ENCODE measurements at regions not wholly inside any gene's neighbourhood (a gene's known extent, or its start where the extent isn't known, plus 50 kb on each side); places are given as distances from the start of the nearest gene placed in this dataset.

DNA sequence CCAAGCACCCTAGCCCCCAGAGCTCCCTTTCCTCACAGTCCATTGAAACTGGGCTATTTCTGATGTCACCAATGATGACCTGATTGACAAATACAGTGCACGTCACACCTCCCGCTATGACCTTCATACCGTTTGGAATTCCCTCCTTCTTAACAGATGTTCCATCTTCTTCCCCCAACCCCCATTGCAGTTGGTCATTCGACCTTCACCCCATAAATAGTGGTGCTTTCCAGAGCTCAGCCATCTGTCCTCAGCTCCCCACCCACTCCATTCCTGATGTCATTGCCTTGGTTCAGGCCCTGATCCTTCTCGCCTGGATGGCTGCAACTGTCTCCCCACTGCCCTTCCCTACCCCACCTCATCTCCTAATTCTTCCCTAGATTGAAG lies 198.5 kb downstream of the SOD2 start:
- no peaks in the 10 kb centered on the region for H3K36me3 ChIP-seq (replicated peaks; ENCODE audit: insufficient read depth, low read depth)
- DNase-seq (ENCODE audit: low spot score): no peak
- no peaks in the 10 kb centered on the region for H3K9me2 ChIP-seq (replicated peaks; ENCODE audit: insufficient read depth)
- no peak for TF ChIP-seq EZH2 (IDR thresholded peaks at IDR 0.05; ENCODE audit: borderline replicate concordance)
- TF ChIP-seq, protein P1, sequence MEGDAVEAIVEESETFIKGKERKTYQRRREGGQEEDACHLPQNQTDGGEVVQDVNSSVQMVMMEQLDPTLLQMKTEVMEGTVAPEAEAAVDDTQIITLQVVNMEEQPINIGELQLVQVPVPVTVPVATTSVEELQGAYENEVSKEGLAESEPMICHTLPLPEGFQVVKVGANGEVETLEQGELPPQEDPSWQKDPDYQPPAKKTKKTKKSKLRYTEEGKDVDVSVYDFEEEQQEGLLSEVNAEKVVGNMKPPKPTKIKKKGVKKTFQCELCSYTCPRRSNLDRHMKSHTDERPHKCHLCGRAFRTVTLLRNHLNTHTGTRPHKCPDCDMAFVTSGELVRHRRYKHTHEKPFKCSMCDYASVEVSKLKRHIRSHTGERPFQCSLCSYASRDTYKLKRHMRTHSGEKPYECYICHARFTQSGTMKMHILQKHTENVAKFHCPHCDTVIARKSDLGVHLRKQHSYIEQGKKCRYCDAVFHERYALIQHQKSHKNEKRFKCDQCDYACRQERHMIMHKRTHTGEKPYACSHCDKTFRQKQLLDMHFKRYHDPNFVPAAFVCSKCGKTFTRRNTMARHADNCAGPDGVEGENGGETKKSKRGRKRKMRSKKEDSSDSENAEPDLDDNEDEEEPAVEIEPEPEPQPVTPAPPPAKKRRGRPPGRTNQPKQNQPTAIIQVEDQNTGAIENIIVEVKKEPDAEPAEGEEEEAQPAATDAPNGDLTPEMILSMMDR (IDR thresholded peaks at IDR 0.05; ENCODE audit: poor library complexity): no peak
- no peak for TF ChIP-seq EZH2phosphoT487 (IDR thresholded peaks at IDR 0.05; ENCODE audit: low read depth, severe bottlenecking, unreplicated experiment)
- H2AFZ ChIP-seq: no peak overlapping the region
- H4K20me1 ChIP-seq (ENCODE audit: insufficient read depth, poor library complexity, severe bottlenecking): no peaks in the 10 kb centered on the region
- no peaks in the 10 kb centered on the region for H3K9me3 ChIP-seq (ENCODE audit: low read depth)
- WGBS (ENCODE audit: low lambda C conversion rate, missing lambda C conversion rate): 87% methylated on average over 5 of the region's 5 CpGs
- H3K4me2 ChIP-seq: no peak overlapping the region
- no peak overlapping the region for H3K27ac ChIP-seq
- no peaks in the 10 kb centered on the region for H3K4me1 ChIP-seq (ENCODE audit: insufficient read depth)
- H3K27me3 ChIP-seq: no peaks in the 10 kb centered on the region
- H3K79me2 ChIP-seq: no peaks in the 10 kb centered on the region
- H3K4me3 ChIP-seq: no peak overlapping the region

DNA sequence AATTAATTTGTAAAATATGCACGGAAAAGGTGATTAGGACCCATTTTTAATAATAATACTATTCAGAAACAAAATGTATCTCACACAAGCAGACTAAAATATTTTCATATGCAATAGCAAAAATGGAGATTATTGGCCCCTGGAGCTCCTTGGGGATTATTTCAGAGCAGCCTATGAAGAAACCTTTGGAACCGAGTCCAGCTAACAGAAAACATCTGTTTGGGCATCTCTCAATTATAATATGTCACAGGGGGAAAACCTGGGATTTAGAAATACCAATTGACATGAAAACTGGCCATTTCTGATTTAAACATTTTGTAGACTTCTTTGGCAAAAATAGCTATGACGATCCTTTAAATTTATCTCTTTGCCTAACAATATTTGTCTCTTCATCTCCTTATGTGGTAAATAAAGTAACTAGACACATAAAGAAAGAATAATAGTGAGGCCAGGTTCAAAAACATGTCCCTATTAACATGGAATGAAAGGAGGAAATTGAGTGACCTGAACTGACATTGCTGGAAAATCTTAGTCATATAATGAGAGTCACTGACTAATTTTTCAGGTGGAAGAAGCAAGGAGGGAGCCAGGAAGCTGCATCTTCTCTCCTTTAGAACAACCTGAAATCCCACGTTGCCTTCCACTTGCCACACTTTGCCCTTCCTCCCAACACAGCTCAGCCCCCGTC lies 199.0 kb downstream of the SOD2 start:
- TF ChIP-seq, protein P1 (IDR thresholded peaks at IDR 0.05; ENCODE audit: poor library complexity): no peak
- TF ChIP-seq EZH2 (IDR thresholded peaks at IDR 0.05; ENCODE audit: borderline replicate concordance) (no peak), EZH2phosphoT487 (IDR thresholded peaks at IDR 0.05; ENCODE audit: low read depth, severe bottlenecking, unreplicated experiment) (no peak)
- H3K4me2 ChIP-seq: no peak overlapping the region
- no peak for DNase-seq (ENCODE audit: low spot score)
- H3K27me3 ChIP-seq: no peaks in the 10 kb centered on the region
- no peaks in the 10 kb centered on the region for H3K36me3 ChIP-seq (replicated peaks; ENCODE audit: insufficient read depth, low read depth)
- H3K4me1 ChIP-seq (ENCODE audit: insufficient read depth): no peaks in the 10 kb centered on the region
- H2AFZ ChIP-seq: no peak overlapping the region
- H4K20me1 ChIP-seq (ENCODE audit: insufficient read depth, poor library complexity, severe bottlenecking): no peaks in the 10 kb centered on the region
- H3K9me3 ChIP-seq (ENCODE audit: low read depth): no peaks in the 10 kb centered on the region
- 78% methylated on average over 5 of the region's 5 CpGs for WGBS (ENCODE audit: low lambda C conversion rate, missing lambda C conversion rate)
- H3K79me2 ChIP-seq: no peaks in the 10 kb centered on the region
- H3K27ac ChIP-seq: no peak overlapping the region
- no peak overlapping the region for H3K4me3 ChIP-seq
- H3K9me2 ChIP-seq (replicated peaks; ENCODE audit: insufficient read depth): no peaks in the 10 kb centered on the region

DNA sequence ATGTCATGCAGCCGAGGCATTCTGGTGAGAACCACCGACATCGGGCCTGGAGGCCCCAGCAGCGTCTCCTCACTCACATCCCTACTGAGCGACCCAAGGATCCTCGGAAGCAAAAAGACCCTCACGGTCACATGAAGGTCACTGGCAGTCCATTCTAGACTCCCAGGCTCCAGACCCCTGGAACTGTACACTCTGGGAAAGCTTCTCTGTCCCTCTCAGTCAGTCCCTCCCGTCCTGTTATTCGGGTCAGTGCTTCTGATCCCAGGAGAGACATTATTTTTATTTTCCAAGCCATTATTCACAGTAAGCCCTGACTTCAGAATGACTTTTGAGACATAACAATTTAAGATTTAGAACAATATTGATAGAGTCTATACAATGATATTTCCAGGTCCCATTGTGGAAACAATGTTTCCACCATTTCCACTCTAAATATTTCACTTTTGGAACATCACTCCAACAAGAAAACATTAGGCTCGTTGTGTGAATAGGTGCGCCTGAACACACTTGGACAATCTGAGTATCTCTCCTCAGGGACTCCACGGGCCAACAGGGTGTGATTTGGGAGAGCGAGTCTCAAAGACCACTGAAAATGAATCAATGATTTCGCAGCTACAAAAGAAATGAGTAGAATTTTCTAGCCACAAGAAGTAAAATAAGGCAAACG lies 199.7 kb downstream of the SOD2 start:
- Histone ChIP-seq H3K27ac (no peak overlapping the region), H3K79me2 (no peaks in the 10 kb centered on the region), H4K20me1 (ENCODE audit: insufficient read depth, poor library complexity, severe bottlenecking) (no peaks in the 10 kb centered on the region), H3K9me3 (ENCODE audit: low read depth) (no peaks in the 10 kb centered on the region), H3K4me3 (no peak overlapping the region), H2AFZ (no peak overlapping the region), H3K4me2 (no peak overlapping the region), H3K36me3 (replicated peaks; ENCODE audit: insufficient read depth, low read depth) (no peaks in the 10 kb centered on the region), H3K27me3 (no peaks in the 10 kb centered on the region), H3K9me2 (replicated peaks; ENCODE audit: insufficient read depth) (no peaks in the 10 kb centered on the region), H3K4me1 (ENCODE audit: insufficient read depth) (no peaks in the 10 kb centered on the region)
- no peak for DNase-seq (ENCODE audit: low spot score)
- 90% methylated on average over 15 of the region's 15 CpGs for WGBS (ENCODE audit: low lambda C conversion rate, missing lambda C conversion rate)
- no peak for TF ChIP-seq EZH2 (IDR thresholded peaks at IDR 0.05; ENCODE audit: borderline replicate concordance)

DNA sequence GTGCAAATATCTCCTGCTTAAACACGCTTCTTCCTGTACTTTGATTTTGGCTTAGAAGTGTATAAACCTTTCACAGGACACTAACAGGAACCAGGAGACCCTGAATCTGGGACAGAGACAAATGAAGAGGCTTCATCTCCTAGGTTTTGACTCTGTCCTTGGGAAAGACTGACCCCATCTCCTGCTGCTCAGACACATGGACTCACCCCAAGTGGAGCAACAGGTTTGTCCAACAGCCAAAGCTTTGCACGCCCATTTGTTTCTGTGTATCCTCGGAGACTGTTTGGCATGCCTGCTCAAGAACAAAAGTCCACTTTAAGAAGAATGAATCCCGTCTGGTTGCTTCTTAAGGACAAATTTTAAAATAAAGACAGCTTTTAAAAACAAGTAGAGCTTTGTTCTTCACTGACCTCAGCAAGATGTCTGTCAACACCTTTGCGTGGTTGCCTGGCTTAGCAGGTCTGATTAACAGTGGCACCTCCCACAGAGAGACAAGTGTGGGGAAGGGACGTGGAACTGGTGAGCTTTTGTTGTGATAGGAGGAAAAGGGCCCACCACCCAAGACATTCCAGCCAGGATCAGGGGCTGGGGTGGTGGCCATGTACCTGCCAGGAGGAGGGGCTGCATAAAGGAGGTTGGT lies 202.6 kb downstream of the SOD2 start:
- 68% methylated on average over 6 of the region's 6 CpGs for WGBS (ENCODE audit: low lambda C conversion rate, missing lambda C conversion rate)
- Histone ChIP-seq H3K9me2 (replicated peaks; ENCODE audit: insufficient read depth) (no peaks in the 10 kb centered on the region), H3K4me2 (no peak overlapping the region), H3K27ac (no peak overlapping the region), H3K36me3 (replicated peaks; ENCODE audit: insufficient read depth, low read depth) (no peaks in the 10 kb centered on the region), H2AFZ (no peak overlapping the region), H3K4me1 (ENCODE audit: insufficient read depth) (no peaks in the 10 kb centered on the region), H3K79me2 (no peaks in the 10 kb centered on the region), H4K20me1 (ENCODE audit: insufficient read depth, poor library complexity, severe bottlenecking) (no peaks in the 10 kb centered on the region), H3K27me3 (no peaks in the 10 kb centered on the region), H3K9me3 (ENCODE audit: low read depth) (no peaks in the 10 kb centered on the region), H3K4me3 (no peak overlapping the region)
- TF ChIP-seq EZH2phosphoT487 (IDR thresholded peaks at IDR 0.05; ENCODE audit: low read depth, severe bottlenecking, unreplicated experiment): no peak
- TF ChIP-seq EZH2 (IDR thresholded peaks at IDR 0.05; ENCODE audit: borderline replicate concordance): no peak
- TF ChIP-seq, protein P1 (IDR thresholded peaks at IDR 0.05; ENCODE audit: poor library complexity): no peak
- no peak for DNase-seq (ENCODE audit: low spot score)

Measured in hepatocyte (in vitro differentiated cells).